HFF-Myc (cell line): ENCODE measurements at regions not wholly inside any gene's neighbourhood (a gene's known extent, or its start where the extent isn't known, plus 50 kb on each side); places are given as distances from the start of the nearest gene placed in this dataset.
"Not testable (repeated sequence)": the region's sequence is repeated elsewhere in the genome, so short reads cannot be mapped to it uniquely, and the experiment has no call there.

Source experiments
- DNase-seq: peaks from one replicate; pipeline ENCODE4 v3.0.0-alpha.2; 2011; ENCODE audit warnings: low read depth; ENCODE audit errors: extremely low read depth
- H3K4me3 ChIP-seq: replicated peaks from 2 replicates; pipeline ENCODE4 v1.5.1; 2011; ENCODE audit warnings: low read depth, mild to moderate bottlenecking, control low read depth, low read length
- TF ChIP-seq, protein P1 (sequence below): IDR thresholded peaks from 2 replicates; pipeline ENCODE4 v1.5.1; 2012; ENCODE audit warnings: mild to moderate bottlenecking, low read depth, low read length, control low read depth; ENCODE audit errors: missing control alignments

DNA sequence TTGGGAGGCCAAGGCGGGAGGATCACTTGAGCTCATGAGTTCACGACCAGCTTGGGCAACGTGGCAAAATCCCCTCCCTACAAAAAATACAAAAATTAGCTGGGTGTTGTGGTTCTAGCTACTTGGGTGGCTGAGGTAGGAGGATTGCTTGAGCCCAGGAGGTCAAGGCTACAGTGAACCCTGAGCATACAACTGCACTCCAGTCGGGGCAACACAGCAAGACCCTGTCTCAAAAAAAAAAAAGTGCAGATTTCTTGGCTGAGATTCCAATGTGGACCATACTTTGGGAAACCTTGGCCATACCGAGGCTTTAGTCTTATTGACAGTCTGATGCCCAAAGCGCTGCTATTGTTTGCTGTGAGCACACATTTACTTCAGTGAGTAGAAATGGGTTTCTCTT lies 113.6 kb upstream of the CLINT1 start:
- DNase-seq = no peak
- no peak overlapping the region for H3K4me3 ChIP-seq
- TF ChIP-seq, protein P1, sequence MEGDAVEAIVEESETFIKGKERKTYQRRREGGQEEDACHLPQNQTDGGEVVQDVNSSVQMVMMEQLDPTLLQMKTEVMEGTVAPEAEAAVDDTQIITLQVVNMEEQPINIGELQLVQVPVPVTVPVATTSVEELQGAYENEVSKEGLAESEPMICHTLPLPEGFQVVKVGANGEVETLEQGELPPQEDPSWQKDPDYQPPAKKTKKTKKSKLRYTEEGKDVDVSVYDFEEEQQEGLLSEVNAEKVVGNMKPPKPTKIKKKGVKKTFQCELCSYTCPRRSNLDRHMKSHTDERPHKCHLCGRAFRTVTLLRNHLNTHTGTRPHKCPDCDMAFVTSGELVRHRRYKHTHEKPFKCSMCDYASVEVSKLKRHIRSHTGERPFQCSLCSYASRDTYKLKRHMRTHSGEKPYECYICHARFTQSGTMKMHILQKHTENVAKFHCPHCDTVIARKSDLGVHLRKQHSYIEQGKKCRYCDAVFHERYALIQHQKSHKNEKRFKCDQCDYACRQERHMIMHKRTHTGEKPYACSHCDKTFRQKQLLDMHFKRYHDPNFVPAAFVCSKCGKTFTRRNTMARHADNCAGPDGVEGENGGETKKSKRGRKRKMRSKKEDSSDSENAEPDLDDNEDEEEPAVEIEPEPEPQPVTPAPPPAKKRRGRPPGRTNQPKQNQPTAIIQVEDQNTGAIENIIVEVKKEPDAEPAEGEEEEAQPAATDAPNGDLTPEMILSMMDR = no peak

DNA sequence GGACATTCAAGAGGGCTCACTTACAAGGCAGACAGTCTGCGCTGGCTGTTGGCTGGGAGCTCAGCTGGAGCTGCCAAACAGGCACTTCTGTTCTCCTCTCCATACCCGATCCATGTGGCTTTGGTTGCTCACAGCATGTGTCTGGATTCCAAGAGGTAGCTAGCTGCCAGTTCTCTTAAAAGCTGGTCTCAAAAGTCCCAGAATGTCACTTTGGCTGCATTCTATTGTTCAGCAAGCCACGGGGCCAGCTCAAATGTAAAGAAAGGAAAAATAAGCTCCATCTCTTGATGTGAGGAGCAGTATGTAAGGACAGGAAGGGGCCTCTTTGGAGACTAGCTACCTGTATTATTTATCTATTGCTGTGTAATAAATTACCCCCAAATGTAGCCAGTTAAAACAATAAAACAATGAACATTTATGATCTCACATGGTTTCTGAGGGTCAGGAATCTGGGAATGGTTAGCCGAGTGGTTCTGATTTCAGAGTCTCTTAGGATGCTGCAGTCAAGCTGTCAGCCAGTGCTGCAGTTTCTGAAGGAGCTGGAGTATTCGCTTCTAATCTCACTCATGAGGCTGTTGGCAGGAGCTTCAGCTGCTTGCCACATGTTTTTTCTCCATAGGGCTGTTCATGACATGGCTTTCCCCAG lies 112.7 kb upstream of the CLINT1 start:
- DNase-seq = peak; percentile 53
- H3K4me3 ChIP-seq = no peak overlapping the region
- TF ChIP-seq, protein P1 = no peak

DNA sequence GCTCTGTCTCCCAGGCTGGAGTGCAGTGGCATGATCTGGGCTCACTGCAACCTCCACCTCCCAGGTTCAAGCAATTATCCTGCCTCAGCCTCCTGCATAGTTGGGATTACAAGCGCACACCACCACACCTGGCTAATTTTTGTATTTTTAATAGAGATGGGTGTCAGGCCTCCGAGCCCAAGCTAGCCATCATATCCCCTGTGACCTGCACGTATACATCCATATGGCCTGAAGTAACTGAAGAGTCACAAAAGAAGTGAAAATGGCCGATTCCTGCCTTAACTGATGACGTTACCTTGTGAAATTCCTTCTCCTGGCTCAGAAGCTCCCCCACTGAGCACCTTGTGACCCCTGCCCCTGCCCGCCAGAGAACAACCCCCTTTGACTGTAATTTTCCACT lies 109.6 kb upstream of the CLINT1 start:
- H3K4me3 ChIP-seq, DNase-seq: not testable (repeated sequence)

DNA sequence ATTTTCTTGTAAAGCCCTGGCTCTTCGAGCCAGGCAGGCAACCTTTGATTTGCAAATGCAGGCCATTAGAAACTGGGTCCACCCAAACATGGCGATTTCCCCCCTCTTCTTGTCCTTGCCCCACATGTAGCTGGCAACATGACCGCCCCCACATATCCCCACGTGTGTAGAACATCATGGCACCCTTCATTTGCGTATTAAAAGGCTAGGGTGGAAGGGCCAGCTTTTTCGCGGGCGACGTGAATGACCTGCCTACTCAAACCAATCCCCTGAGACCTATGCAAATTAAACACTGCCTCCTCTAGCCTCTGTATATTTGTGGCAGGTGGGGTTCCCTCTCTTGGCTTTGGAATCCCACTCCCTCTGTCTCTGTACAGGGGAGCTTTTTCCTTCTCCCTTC lies 107.0 kb upstream of the CLINT1 start:
- H3K4me3 ChIP-seq = no peak overlapping the region
- TF ChIP-seq, protein P1 = no peak
- no peak for DNase-seq

DNA sequence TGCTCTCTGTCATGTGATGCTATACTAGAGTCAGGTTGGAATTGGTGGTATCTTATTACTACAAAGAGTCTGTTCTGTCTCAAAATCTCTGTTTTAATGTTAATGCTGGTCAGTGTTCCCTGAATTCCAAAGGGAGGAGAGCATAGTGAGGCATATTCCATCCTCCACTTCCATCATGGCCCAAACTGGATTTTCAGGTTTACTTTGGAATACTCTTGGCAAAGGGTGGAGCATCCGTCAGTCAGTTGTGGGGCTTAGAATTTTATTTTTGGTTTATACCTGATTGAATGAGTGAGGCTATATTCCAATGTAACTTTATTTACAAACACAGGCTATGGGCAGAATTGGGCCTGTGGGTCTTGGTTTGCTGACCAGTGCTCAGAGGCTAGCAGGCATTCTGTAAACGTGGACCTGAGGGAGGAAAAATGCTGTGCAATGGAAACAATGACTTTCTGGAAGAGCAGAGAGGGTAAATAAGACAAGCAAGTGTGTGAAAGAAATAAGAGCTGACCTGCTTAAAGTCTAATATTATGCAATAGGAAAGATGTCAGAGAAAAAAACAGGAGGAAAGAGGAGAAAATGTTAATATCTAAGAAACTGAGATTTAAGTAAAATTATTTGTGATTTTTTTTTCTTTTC lies 106.2 kb upstream of the CLINT1 start:
- H3K4me3 ChIP-seq = no peak overlapping the region
- TF ChIP-seq, protein P1 = no peak
- DNase-seq = no peak

DNA sequence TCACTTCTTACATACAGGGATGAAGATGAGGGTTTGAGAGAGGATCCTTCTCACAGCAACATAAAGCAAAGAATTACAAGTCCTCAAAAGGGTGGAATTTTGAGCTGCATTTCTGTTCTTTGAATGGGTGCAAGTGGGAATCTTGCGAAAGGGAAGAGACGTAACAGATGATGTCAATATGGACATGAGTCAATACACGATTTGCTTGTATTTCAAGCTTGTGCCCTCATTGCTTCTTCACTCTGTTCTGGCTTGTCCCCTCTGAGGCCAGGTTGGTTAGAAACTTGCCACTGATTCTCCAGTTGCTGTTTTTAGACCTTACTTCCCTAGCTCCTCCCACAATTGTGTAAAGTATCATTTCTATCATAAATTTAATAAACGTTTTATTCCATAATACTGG lies 104.8 kb upstream of the CLINT1 start:
- H3K4me3 ChIP-seq = no peak overlapping the region
- DNase-seq = no peak
- TF ChIP-seq, protein P1 = no peak

DNA sequence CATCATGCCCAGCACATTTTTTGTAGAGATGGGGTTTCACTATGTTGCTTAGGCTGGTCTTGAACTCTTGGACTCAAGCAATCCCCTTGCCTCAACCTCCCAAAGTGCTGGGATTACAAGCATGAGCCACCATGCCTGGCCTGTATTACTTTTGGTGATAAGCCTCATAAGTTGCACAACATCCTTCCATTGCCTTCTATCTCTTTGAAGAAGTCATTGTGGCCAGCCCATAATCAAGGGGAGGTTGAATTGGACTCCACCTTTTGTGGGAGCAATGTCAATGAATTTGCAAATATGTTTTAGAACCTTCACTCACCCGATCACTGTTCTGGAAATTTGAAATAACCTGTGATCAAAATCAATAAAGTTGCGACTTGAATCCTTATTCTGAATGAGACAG lies 104.3 kb upstream of the CLINT1 start:
- TF ChIP-seq, protein P1 = no peak
- no peak for DNase-seq

DNA sequence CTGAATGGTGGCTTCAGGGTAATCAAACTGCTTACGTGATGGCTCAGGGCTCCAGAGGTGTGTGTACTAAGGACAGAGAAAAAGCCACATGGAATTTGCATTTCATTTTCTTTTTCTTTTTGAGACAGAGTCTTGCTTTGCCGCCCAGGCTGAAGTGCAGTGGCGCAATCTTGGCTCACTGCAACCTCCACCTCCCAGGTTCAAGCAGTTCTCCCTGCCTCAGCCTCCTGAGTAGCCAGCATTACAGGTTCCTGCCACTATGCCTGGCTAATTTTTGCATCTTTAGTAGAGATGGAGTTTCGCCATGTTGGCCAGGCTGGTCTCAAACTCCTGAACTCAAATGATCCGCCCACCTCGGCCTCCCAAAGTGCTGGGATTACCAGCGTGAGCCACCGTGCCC lies 103.7 kb upstream of the CLINT1 start:
- DNase-seq = not testable (repeated sequence)

More for the DNA sequence above, 104.3 kb upstream of the CLINT1 start:
- H3K4me3 ChIP-seq = no peak overlapping the region

More for the DNA sequence above, 103.7 kb upstream of the CLINT1 start:
- not testable (repeated sequence) for H3K4me3 ChIP-seq
